GM12864 (cell line): ENCODE measurements at regions not wholly inside any gene's neighbourhood (a gene's known extent, or its start where the extent isn't known, plus 50 kb on each side); places are given as distances from the start of the nearest gene placed in this dataset.

Source experiments
- DNase-seq: peaks from one replicate; pipeline ENCODE4 v3.0.0-alpha.2; 2011; ENCODE audit warnings: low read depth
- H3K4me3 ChIP-seq: 2 replicates; pipeline ENCODE4 v1.5.1; 2011; ENCODE audit warnings: mild to moderate bottlenecking, low read depth, low read length, control low read depth
- CTCF ChIP-seq: IDR thresholded peaks from 2 replicates; pipeline ENCODE4 v1.5.1; 2011; ENCODE audit warnings: low read depth, mild to moderate bottlenecking, moderate library complexity, low read length, control low read depth, inconsistent platforms; ENCODE audit errors: missing control alignments

- no peak for TF ChIP-seq CTCF
- no peak overlapping the region for H3K4me3 ChIP-seq
- no peak for DNase-seq
Observed at GRCh38 chr14:73774671-73775070, 60.5 kb upstream of the PNMA1 start.

GRCh38 chr14:73774241-73774570 lies 60.0 kb upstream of the PNMA1 start:
- no peak overlapping the region for H3K4me3 ChIP-seq
- no peak for TF ChIP-seq CTCF
- no peak for DNase-seq

GRCh38 chr14:73773441-73774240 lies 59.5 kb upstream of the PNMA1 start:
- TF ChIP-seq CTCF, result no peak
- no peak overlapping the region for H3K4me3 ChIP-seq
- no peak for DNase-seq

GRCh38 chr14:73771848-73772638 lies 57.9 kb upstream of the PNMA1 start:
- H3K4me3 ChIP-seq, result peak overlapping the region; percentile 31
- peak; percentile 94 for DNase-seq
- peak; percentile 21 for TF ChIP-seq CTCF

- TF ChIP-seq CTCF, result no peak
- DNase-seq, result no peak
- peak overlapping the region; percentile 31 for H3K4me3 ChIP-seq
Observed at GRCh38 chr14:73770977-73771847, 57.0 kb upstream of the PNMA1 start.

- no peak for DNase-seq
- no peak overlapping the region for H3K4me3 ChIP-seq
- no peak for TF ChIP-seq CTCF
Observed at GRCh38 chr14:73768107-73768506, 53.9 kb upstream of the PNMA1 start.
